ENCODE measurements at regions not wholly inside any gene's neighbourhood (a gene's known extent, or its start where the extent isn't known, plus 50 kb on each side); places are given as distances from the start of the nearest gene placed in this dataset.

- no peak overlapping the region for H3K4me3 Mint-ChIP-seq (ENCODE audit: unreplicated experiment)
- no peak overlapping the region for H3K27ac Mint-ChIP-seq (ENCODE audit: unreplicated experiment)
- peaks cover 1% of the 10 kb centered on the region for H3K36me3 Mint-ChIP-seq (ENCODE audit: low read depth)
- DNase-seq (ENCODE audit: low spot score), result no peak
- no peaks in the 10 kb centered on the region for H3K4me1 Mint-ChIP-seq (ENCODE audit: low read depth)
- H3K27me3 Mint-ChIP-seq (ENCODE audit: low read depth), result no peaks in the 10 kb centered on the region
- peaks cover 2% of the 10 kb centered on the region for H3K9me3 Mint-ChIP-seq (ENCODE audit: low read depth)
- TF ChIP-seq CTCF (IDR thresholded peaks at IDR 0.05), result no peak
These were observed 105.6 kb upstream of the PLCB4 start for GRCh38 chr20:8963330-8963729.

GRCh38 chr20:8964959-8965562 lies 103.8 kb upstream of the PLCB4 start:
- Mint-ChIP-seq H3K9me3 (ENCODE audit: low read depth) (peaks cover 2% of the 10 kb centered on the region), H3K27me3 (ENCODE audit: low read depth) (no peaks in the 10 kb centered on the region), H3K4me3 (ENCODE audit: unreplicated experiment) (no peak overlapping the region), H3K27ac (ENCODE audit: unreplicated experiment) (no peak overlapping the region), H3K36me3 (ENCODE audit: low read depth) (peaks cover 1% of the 10 kb centered on the region), H3K4me1 (ENCODE audit: low read depth) (no peaks in the 10 kb centered on the region)
- TF ChIP-seq CTCF (IDR thresholded peaks at IDR 0.05), result no peak
- DNase-seq (ENCODE audit: low spot score), result no peak

GRCh38 chr20:8967641-8968245 lies 101.1 kb upstream of the PLCB4 start:
- Mint-ChIP-seq H3K4me3 (ENCODE audit: unreplicated experiment) (no peak overlapping the region), H3K27me3 (ENCODE audit: low read depth) (no peaks in the 10 kb centered on the region), H3K27ac (ENCODE audit: unreplicated experiment) (no peak overlapping the region), H3K4me1 (ENCODE audit: low read depth) (no peaks in the 10 kb centered on the region), H3K36me3 (ENCODE audit: low read depth) (peaks cover 1% of the 10 kb centered on the region), H3K9me3 (ENCODE audit: low read depth) (peaks cover 2% of the 10 kb centered on the region)
- TF ChIP-seq CTCF (IDR thresholded peaks at IDR 0.05), result no peak
- DNase-seq (ENCODE audit: low spot score), result no peak

- no peak for TF ChIP-seq CTCF (IDR thresholded peaks at IDR 0.05)
- no peaks in the 10 kb centered on the region for H3K4me1 Mint-ChIP-seq (ENCODE audit: low read depth)
- peaks cover 1% of the 10 kb centered on the region for H3K36me3 Mint-ChIP-seq (ENCODE audit: low read depth)
- no peak for DNase-seq (ENCODE audit: low spot score)
- peaks cover 2% of the 10 kb centered on the region for H3K9me3 Mint-ChIP-seq (ENCODE audit: low read depth)
- no peak overlapping the region for H3K27ac Mint-ChIP-seq (ENCODE audit: unreplicated experiment)
- H3K27me3 Mint-ChIP-seq (ENCODE audit: low read depth), result no peaks in the 10 kb centered on the region
- H3K4me3 Mint-ChIP-seq (ENCODE audit: unreplicated experiment), result no peak overlapping the region
These were observed 99.7 kb upstream of the PLCB4 start for GRCh38 chr20:8969146-8969583.

GRCh38 chr20:8971669-8972316 lies 97.1 kb upstream of the PLCB4 start:
- DNase-seq (ENCODE audit: low spot score), result no peak

More at GRCh38 chr20:8971669-8972316, 97.1 kb upstream of the PLCB4 start:
- Mint-ChIP-seq H3K4me3 (ENCODE audit: unreplicated experiment) (no peak overlapping the region), H3K36me3 (ENCODE audit: low read depth) (peaks cover 1% of the 10 kb centered on the region), H3K4me1 (ENCODE audit: low read depth) (no peaks in the 10 kb centered on the region), H3K9me3 (ENCODE audit: low read depth) (peaks cover 2% of the 10 kb centered on the region), H3K27ac (ENCODE audit: unreplicated experiment) (no peak overlapping the region), H3K27me3 (ENCODE audit: low read depth) (no peaks in the 10 kb centered on the region)
- TF ChIP-seq CTCF (IDR thresholded peaks at IDR 0.05), result no peak
